ENCODE measurements at regions not wholly inside any gene's neighbourhood (a gene's known extent, or its start where the extent isn't known, plus 50 kb on each side); places are given as distances from the start of the nearest gene placed in this dataset.

DNA sequence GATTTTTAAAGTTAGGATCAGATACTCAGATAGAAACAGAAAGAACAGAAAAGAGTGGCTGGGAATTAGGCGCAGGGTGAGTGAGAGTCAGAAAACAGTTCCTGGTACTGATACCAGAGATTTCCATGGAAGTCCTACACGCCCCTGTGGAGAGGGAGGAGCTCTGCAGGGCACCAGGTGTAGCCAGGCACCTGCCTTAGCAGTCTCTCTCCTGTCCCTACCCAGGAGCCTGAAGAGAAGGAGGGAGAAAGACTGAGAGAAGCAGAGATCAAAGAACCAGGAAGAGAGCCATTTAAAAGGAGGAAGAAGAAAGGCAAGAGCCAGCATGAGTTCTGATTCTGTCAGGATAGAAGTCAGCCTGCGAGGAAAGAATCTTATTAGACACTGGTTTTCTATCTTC lies 65.0 kb downstream of the CBLN1 start:
- intact Hi-C loops (cut with DNase I), result no loop called here
- no peaks in the 10 kb centered on the region for H3K4me1 ChIP-seq
- TF ChIP-seq, protein P1, sequence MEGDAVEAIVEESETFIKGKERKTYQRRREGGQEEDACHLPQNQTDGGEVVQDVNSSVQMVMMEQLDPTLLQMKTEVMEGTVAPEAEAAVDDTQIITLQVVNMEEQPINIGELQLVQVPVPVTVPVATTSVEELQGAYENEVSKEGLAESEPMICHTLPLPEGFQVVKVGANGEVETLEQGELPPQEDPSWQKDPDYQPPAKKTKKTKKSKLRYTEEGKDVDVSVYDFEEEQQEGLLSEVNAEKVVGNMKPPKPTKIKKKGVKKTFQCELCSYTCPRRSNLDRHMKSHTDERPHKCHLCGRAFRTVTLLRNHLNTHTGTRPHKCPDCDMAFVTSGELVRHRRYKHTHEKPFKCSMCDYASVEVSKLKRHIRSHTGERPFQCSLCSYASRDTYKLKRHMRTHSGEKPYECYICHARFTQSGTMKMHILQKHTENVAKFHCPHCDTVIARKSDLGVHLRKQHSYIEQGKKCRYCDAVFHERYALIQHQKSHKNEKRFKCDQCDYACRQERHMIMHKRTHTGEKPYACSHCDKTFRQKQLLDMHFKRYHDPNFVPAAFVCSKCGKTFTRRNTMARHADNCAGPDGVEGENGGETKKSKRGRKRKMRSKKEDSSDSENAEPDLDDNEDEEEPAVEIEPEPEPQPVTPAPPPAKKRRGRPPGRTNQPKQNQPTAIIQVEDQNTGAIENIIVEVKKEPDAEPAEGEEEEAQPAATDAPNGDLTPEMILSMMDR (IDR thresholded peaks at IDR 0.05), result no peak
- H3K27ac ChIP-seq, result no peak overlapping the region
- H3K4me3 ChIP-seq, result no peak overlapping the region
- ATAC-seq (no peak), DNase-seq (no peak)
- peaks cover 6% of the 10 kb centered on the region for H3K27me3 ChIP-seq
- no peaks in the 10 kb centered on the region for H3K36me3 ChIP-seq
- H3K9me3 ChIP-seq, result no peaks in the 10 kb centered on the region

- Histone ChIP-seq H3K9me3 (no peaks in the 10 kb centered on the region), H3K36me3 (no peaks in the 10 kb centered on the region), H3K27ac (no peak overlapping the region), H3K27me3 (peaks cover 6% of the 10 kb centered on the region), H3K4me1 (no peaks in the 10 kb centered on the region), H3K4me3 (no peak overlapping the region)
- no peak for ATAC-seq
- intact Hi-C loops (cut with DNase I), result no loop called here
- TF ChIP-seq, protein P1 (IDR thresholded peaks at IDR 0.05), result no peak
- no peak for DNase-seq
These were observed 68.0 kb downstream of the CBLN1 start for GRCh38 chr16:49213594-49213993.

DNA sequence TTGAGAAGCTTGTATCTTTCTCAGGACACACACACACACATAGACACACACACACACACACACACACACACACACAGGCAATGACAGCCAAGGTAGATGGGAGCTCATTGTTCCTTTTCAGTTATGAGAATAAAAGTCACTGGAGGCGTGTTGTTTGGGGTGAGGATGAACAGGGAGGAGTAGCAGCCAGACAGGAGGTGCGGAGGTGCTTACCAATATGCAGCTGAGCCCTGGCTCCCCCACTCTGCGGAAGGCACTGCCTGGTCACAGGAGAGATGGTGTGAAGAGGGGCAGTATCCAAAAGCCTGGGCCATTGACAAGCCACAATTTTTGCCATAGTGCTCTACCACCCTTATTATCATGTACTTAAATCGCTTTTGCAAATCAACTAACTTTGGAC lies 77.4 kb downstream of the CBLN1 start:
- TF ChIP-seq, protein P1 (IDR thresholded peaks at IDR 0.05), result no peak
- no peaks in the 10 kb centered on the region for H3K4me1 ChIP-seq
- ATAC-seq, result no peak
- DNase-seq, result no peak
- no peak overlapping the region for H3K27ac ChIP-seq
- no peaks in the 10 kb centered on the region for H3K36me3 ChIP-seq
- intact Hi-C loops (cut with DNase I), result no loop called here
- no peak overlapping the region for H3K4me3 ChIP-seq
- no peaks in the 10 kb centered on the region for H3K9me3 ChIP-seq
- no peaks in the 10 kb centered on the region for H3K27me3 ChIP-seq

DNA sequence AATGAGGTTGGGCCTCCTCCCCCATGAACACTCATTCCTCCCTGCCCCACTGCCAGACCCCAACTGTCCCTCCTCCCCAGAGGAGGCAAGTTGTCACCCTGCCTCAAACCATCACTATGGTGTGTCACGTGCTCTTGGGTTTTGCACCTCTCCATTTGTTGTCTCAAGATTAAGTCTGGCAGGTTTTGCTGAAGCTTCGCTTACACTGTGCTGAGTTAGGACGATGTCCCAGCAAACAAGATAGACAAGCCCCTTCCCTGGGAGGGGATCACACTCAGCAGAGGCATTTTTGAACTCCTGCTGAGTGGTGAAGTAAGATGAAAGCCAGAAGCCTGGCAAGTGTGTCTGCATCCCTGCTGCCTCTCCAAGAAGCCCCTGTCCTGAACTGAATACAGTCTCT lies 78.3 kb downstream of the CBLN1 start:
- ATAC-seq (no peak), DNase-seq (no peak)
- TF ChIP-seq, protein P1 (IDR thresholded peaks at IDR 0.05), result no peak
- no peaks in the 10 kb centered on the region for H3K4me1 ChIP-seq
- no peak overlapping the region for H3K27ac ChIP-seq
- no peaks in the 10 kb centered on the region for H3K27me3 ChIP-seq
- H3K9me3 ChIP-seq, result no peaks in the 10 kb centered on the region
- no peaks in the 10 kb centered on the region for H3K36me3 ChIP-seq
- H3K4me3 ChIP-seq, result no peak overlapping the region
- intact Hi-C loops (cut with DNase I), result no loop called here

- H3K4me1 ChIP-seq, result no peaks in the 10 kb centered on the region
- no peaks in the 10 kb centered on the region for H3K36me3 ChIP-seq
- TF ChIP-seq, protein P1 (IDR thresholded peaks at IDR 0.05), result no peak
- H3K27me3 ChIP-seq, result no peaks in the 10 kb centered on the region
- intact Hi-C loops (cut with DNase I), result no loop called here
- ATAC-seq (no peak), DNase-seq (no peak)
- H3K4me3 ChIP-seq, result no peak overlapping the region
- no peaks in the 10 kb centered on the region for H3K9me3 ChIP-seq
- H3K27ac ChIP-seq, result no peak overlapping the region
These were observed 80.5 kb downstream of the CBLN1 start for GRCh38 chr16:49201118-49201517.

DNA sequence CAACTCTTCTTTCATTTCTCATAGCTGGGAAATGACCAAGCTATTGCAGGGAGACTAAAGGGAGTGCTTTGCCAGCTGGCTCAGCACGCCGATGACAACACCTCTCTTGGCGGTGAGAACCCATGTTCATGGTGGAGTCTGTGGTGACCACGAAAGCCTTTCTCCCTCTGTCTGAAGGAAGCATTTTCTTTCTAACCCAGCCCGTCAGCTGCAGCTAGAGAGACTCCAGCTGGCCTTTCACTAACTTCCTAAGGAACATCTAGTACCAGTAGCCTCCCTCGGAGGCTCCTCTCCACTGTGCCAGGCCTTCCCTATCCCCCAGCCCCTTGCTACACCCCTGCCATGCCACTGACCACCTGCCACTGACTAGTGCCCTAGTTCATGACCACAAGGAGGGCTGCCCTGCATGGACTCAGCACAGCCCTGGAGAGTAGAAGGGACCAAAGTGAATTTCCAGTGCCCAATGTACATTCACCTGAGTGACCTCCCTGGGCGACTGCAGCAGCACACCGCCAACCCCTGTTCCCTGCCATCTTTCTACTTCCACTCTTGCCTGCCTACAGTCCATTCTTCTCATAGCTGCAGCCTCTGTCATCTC lies 81.3 kb downstream of the CBLN1 start:
- intact Hi-C loops (cut with DNase I), result no loop called here
- no peak for DNase-seq
- Histone ChIP-seq H3K9me3 (no peaks in the 10 kb centered on the region), H3K36me3 (no peaks in the 10 kb centered on the region), H3K27ac (no peak overlapping the region), H3K4me3 (no peak overlapping the region), H3K4me1 (no peaks in the 10 kb centered on the region), H3K27me3 (no peaks in the 10 kb centered on the region)
- ATAC-seq, result no peak
- TF ChIP-seq, protein P1 (IDR thresholded peaks at IDR 0.05), result no peak

Measured in upper lobe of right lung (tissue), 1 donor.